GM18511 (cell line): ENCODE measurements at regions not wholly inside any gene's neighbourhood (a gene's known extent, or its start where the extent isn't known, plus 50 kb on each side); places are given as distances from the start of the nearest gene placed in this dataset.

Experiments
- ATAC-seq: cut with Tn5 transposase; IDR thresholded peaks from one replicate; pipeline ENCODE4 v1.9.1; 2021; ENCODE audit warnings: mild to moderate bottlenecking, moderate library complexity; ENCODE audit not compliant: unreplicated experiment

DNA sequence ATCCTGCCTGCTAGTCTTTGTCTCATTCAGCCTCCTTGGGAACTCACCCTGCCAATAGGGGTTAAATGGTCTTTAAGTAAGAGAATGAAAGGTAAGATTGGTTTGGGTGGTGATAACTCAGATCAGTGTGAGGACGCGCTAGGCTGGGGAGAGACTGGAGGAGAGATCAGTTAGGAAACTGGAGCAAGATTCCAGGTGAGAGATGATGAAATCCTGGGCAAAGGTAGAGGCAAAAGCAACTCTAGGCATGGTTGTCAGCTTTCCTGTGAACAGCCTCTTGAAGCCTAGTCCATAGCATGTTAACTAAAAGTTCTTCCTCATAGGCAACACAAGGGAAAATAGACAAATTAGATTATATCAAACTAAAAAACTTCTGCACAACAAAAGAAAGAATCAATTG is 145.2 kb upstream of the ANKRD28 start:
- ATAC-seq: no peak

DNA sequence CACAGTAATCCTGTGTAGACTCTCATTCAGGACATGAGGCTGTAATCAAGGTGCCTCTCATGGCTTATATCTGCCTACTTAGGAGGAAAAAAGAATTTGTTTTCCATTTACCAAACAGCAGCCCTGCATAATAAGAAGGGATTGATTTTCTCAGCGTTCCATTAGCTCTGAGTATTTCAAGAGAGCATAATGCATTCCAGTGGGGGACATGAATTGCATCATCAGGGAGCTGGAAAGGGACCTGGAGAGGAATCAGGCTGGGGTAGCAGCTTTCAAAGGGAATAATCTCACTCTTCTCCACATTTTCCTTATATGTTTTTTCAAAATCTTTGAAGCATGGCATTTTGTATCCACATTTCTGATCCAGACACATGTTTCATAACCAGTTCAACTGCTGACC is 150.6 kb upstream of the ANKRD28 start:
- no peak for ATAC-seq

GRCh38 chr3:15952543-15953175 is 154.9 kb upstream of the ANKRD28 start:
- ATAC-seq: no peak

- no peak for ATAC-seq
These were observed 156.1 kb upstream of the ANKRD28 start for GRCh38 chr3:15953841-15954240.

DNA sequence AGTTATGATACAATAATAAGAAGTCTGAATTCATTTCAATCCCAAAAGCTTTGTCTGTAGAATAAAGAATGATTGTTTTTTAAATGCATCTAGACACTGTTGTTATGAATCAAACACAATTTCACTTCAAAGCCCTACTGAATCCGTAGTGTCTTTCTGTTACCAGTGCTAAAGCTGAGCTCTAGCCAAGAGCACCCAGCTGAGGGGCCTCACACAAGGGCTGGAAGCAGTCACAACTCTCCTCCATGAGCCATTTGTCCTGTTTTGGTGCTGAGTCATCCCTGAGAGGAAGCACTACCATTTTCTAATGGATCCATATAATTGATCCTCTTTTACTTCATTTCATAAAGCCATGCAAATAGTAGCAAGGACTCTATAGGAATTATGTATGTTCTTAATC is 158.2 kb upstream of the ANKRD28 start:
- no peak for ATAC-seq

- ATAC-seq: no peak
These were observed 161.1 kb upstream of the ANKRD28 start for GRCh38 chr3:15958692-15959433.

DNA sequence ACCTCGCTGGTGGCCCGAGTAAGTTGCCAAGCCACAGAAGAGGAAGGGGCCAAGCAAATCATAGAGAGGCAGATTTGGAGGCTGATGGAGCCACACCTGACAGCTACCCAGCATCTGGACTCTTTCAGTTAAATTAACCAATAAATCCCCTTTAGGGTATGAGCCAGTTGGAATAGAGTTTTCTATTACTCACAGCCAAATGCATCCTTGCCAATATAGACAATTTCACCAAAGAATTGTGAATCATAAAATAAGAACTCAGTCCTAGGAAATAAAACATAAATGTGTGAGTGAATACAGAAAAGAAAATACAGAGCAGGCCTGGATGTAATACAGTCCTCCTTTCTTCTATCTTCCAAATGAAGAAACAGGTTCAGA is 161.6 kb upstream of the ANKRD28 start:
- ATAC-seq: no peak

DNA sequence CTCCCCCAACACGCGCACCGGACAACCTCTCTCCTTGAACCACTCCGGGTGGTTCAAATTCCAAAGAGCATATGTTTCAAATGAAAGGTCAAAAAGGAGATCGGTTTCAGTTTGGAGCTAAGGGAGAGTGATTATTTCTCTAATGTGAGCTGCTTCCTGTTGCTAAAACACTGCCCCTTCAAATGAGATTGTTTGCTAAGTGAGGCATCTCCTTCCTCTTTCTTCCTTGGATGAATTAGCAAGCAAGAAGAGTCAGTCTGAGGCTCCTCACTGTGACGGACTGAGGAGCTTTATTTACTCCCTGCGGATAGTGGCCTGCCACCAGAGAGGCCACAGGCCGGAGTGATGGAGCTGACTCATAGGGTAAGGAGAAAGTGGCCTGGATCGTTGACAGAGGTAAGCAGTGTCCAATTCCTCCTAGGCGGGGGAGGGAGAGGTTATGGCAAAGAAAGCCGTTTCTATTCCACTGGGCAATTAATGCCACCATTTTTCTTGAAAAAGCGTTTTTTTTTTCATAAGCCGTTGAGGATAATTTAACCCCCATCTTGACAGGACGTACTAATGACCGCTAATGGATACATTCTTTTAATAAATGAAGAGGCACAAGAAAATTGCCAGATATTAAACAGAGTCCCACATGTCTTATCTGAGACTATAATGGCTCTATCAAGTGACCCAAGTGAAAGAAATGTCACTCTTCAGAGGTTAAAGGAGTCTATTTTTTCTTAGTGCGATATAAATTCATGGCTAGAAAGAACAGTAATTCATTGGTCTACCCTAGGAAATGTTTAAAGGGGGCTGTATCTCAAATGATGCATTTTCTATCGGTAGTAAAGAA is 167.0 kb upstream of the ANKRD28 start:
- ATAC-seq: no peak

GRCh38 chr3:15967577-15967976 is 169.8 kb upstream of the ANKRD28 start:
- no peak for ATAC-seq

- ATAC-seq: no peak
These were observed 172.3 kb upstream of the ANKRD28 start for GRCh38 chr3:15969874-15970640.

- no peak for ATAC-seq
These were observed 175.6 kb upstream of the ANKRD28 start for GRCh38 chr3:15973414-15973813.

GRCh38 chr3:15973940-15974339 is 176.2 kb upstream of the ANKRD28 start:
- no peak for ATAC-seq

- ATAC-seq: no peak
These were observed 176.9 kb upstream of the ANKRD28 start for GRCh38 chr3:15974647-15975046.

- ATAC-seq: no peak
These were observed 178.7 kb upstream of the ANKRD28 start for GRCh38 chr3:15976524-15976923.

DNA sequence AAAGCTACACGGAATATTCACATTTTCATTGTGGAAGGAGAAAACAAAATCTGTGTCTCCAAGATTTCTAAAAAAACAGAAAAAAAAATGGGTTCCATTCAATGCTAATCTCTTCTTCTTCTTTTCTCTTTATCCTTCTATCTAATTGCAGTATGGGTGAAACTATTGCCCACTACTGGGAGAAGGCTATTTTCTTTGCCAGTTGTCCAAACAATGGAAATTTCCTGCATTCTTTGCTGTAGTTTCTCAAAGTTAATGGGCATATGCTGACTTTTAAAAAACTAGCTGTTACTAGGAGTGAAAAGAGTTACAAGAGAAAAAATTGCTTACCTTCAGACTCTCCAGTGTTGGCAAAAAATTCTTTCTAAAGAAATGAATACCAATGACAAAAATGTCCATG is 179.3 kb upstream of the ANKRD28 start:
- no peak for ATAC-seq

GRCh38 chr3:15977598-15978232 is 179.9 kb upstream of the ANKRD28 start:
- ATAC-seq: no peak

- no peak for ATAC-seq
These were observed 181.0 kb upstream of the ANKRD28 start for GRCh38 chr3:15978801-15979200.

DNA sequence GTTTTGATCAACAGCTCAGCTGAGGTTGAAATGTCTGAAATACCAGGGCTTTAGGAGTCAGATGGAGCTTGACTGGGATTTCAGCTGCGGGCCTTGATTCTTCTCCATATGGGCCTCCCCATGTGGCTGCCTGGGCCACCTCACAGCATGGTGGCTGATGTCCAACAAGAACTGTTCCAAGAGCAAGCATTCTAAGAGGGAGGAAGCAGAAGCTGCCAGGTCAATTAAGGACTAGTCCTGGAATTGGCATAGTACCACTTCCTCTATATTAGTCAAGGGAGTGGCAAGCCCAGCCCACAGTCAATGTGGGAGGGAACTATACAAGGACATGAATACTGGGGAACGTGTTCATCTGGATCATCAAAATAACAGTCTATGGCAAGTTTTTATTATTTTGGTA is 181.7 kb upstream of the ANKRD28 start:
- ATAC-seq: no peak

DNA sequence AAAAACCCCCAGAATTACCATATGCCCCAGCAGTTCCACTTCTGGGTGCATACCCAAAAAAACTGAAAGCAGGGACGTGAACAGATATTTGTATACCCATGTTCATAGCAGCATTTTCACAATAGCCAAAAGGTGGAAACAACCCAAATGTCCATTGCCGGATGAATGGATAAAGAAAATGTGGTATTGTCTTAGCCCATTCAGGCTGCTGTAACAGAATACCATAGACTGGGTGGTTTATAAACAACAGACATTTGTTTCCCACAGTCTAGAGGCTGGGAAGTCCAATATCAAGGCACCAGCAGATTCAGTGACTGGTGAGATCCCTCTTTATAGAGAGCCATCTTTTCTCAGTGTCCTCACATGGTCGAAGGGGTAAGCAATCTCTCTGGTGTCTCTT is 182.1 kb upstream of the ANKRD28 start:
- ATAC-seq: no peak

GRCh38 chr3:15982243-15982642 is 184.5 kb upstream of the ANKRD28 start:
- ATAC-seq: no peak
